Endodermal cell (in vitro differentiated cells): ENCODE measurements at regions not wholly inside any gene's neighbourhood (a gene's known extent, or its start where the extent isn't known, plus 50 kb on each side); places are given as distances from the start of the nearest gene placed in this dataset.
A peak's percentile ranks its signal among the peaks of the same experiment; 100 is the strongest.

Experiments
- DNase-seq: peaks from one replicate; pipeline ENCODE4 v3.0.0-alpha.2; 2017
- H3K27ac ChIP-seq: 2 replicates; pipeline ENCODE4 v1.5.1; 2013; ENCODE audit warnings: mild to moderate bottlenecking, low read depth, low read length, moderate library complexity
- H3K27me3 ChIP-seq: 2 replicates; pipeline ENCODE4 v1.6.1; 2013; ENCODE audit warnings: mild to moderate bottlenecking, low read length, moderate library complexity; ENCODE audit not compliant: insufficient read depth, control insufficient read depth, poor library complexity, severe bottlenecking
- H3K36me3 ChIP-seq: 2 replicates; pipeline ENCODE4 v1.7.0; 2013; ENCODE audit warnings: mild to moderate bottlenecking, low read length, moderate library complexity; ENCODE audit not compliant: control insufficient read depth, insufficient read depth
- H3K4me1 ChIP-seq: one replicate; pipeline ENCODE4 v1.7.0; 2013; ENCODE audit warnings: low read length; ENCODE audit not compliant: control insufficient read depth, insufficient read depth
- H3K4me3 ChIP-seq: 2 replicates; pipeline ENCODE4 v1.5.1; 2013; ENCODE audit warnings: mild to moderate bottlenecking, low read length, moderate library complexity
- H3K9ac ChIP-seq: 2 replicates; pipeline ENCODE4 v1.6.1; 2013; ENCODE audit warnings: mild to moderate bottlenecking, low read length, moderate library complexity; ENCODE audit not compliant: poor library complexity, severe bottlenecking; ENCODE audit errors: extremely low read depth
- H3K9me3 ChIP-seq: 2 replicates; pipeline ENCODE4 v1.6.1; 2013; ENCODE audit warnings: mild to moderate bottlenecking, low read length, moderate library complexity; ENCODE audit not compliant: control insufficient read depth
- H3K27ac Mint-ChIP-seq: 2 replicates; pipeline ENCODE4 v1.8.0; 2020; ENCODE audit warnings: mixed read lengths
- H3K27me3 Mint-ChIP-seq: 2 replicates; pipeline ENCODE4 v1.8.0; 2021; ENCODE audit warnings: mild to moderate bottlenecking, mixed read lengths; ENCODE audit not compliant: insufficient read depth
- H3K36me3 Mint-ChIP-seq: 2 replicates; pipeline ENCODE4 v1.8.0; 2020; ENCODE audit warnings: low read depth, mixed read lengths
- H3K4me1 Mint-ChIP-seq: 2 replicates; pipeline ENCODE4 v1.8.0; 2020; ENCODE audit warnings: mixed read lengths
- H3K4me3 Mint-ChIP-seq: 2 replicates; pipeline ENCODE4 v1.8.0; 2020; ENCODE audit warnings: mild to moderate bottlenecking, moderate library complexity, mixed read lengths
- H3K9me3 Mint-ChIP-seq: 2 replicates; pipeline ENCODE4 v1.8.0; 2020; ENCODE audit warnings: mild to moderate bottlenecking, mixed read lengths
- WGBS, 2 experiments: methylation state at CpG; one replicate each; pipeline versions ENCODE4 v1.1.5 to v1.1.7; 2013; ENCODE audit warnings: missing lambda C conversion rate in 2 of 2, mixed read lengths in 1 of 2; ENCODE audit not compliant: insufficient coverage in 1 of 2, insufficient read length in 1 of 2; 5-methylcytosine and 5-hydroxymethylcytosine counted together
- TF ChIP-seq, protein P1 (sequence below): fragments of 200-600 bp; sonication (generic); conservative IDR thresholded peaks from 2 replicates; pipeline ENCODE4 v1.5.0; 2021; ENCODE audit warnings: antibody characterized with exemption, mild to moderate bottlenecking

DNA sequence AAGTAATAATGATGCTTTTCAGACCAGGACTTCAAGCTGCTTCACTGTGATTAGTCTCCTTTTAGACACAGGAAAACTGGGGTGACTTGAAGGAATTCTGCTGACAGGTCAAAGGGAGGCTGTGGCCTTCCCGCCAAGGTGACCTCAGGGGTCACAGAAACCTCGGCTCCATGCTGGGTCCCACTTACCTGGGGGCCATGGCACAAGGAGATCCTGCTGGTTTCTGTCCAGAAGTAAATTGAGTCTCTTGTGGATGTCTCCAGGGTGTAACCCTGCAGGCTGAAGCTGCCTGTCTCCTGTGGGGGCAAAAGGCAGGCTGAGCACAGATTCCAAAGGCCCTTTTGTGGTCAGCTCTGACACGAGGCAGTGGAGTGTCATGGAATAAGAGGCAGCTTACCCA, 138.7 kb upstream of the MED13L start:
- DNase-seq = no peak
- no peak overlapping the region for H3K27ac Mint-ChIP-seq

GRCh38 chr12:116418551-116418950, 140.6 kb upstream of the MAP1LC3B2 start:
- H3K4me1 Mint-ChIP-seq = no peaks in the 10 kb centered on the region
- H3K36me3 Mint-ChIP-seq = peaks cover 3% of the 10 kb centered on the region
- no peaks in the 10 kb centered on the region for H3K27me3 Mint-ChIP-seq
- Histone ChIP-seq H3K9me3 (peaks cover 9% of the 10 kb centered on the region), H3K4me3 (no peak overlapping the region), H3K9ac (no peak overlapping the region), H3K4me1 (no peaks in the 10 kb centered on the region), H3K36me3 (no peaks in the 10 kb centered on the region), H3K27me3 (no peaks in the 10 kb centered on the region), H3K27ac (no peak overlapping the region)
- TF ChIP-seq, protein P1, sequence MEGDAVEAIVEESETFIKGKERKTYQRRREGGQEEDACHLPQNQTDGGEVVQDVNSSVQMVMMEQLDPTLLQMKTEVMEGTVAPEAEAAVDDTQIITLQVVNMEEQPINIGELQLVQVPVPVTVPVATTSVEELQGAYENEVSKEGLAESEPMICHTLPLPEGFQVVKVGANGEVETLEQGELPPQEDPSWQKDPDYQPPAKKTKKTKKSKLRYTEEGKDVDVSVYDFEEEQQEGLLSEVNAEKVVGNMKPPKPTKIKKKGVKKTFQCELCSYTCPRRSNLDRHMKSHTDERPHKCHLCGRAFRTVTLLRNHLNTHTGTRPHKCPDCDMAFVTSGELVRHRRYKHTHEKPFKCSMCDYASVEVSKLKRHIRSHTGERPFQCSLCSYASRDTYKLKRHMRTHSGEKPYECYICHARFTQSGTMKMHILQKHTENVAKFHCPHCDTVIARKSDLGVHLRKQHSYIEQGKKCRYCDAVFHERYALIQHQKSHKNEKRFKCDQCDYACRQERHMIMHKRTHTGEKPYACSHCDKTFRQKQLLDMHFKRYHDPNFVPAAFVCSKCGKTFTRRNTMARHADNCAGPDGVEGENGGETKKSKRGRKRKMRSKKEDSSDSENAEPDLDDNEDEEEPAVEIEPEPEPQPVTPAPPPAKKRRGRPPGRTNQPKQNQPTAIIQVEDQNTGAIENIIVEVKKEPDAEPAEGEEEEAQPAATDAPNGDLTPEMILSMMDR = no peak
- no peak overlapping the region for H3K4me3 Mint-ChIP-seq
- peaks cover 9% of the 10 kb centered on the region for H3K9me3 Mint-ChIP-seq
- no peak for DNase-seq
- peak overlapping the region; percentile 37 for H3K27ac Mint-ChIP-seq
- whole genome bisulfite sequencing, 2 experiments = 78 to 92% methylated on average over 5 to 9 of the region's 9 CpGs

More for the DNA sequence above, 138.7 kb upstream of the MED13L start:
- Histone ChIP-seq H3K27ac (peak overlapping the region; percentile 55), H3K36me3 (no peaks in the 10 kb centered on the region), H3K27me3 (no peaks in the 10 kb centered on the region), H3K9ac (no peak overlapping the region), H3K4me3 (no peak overlapping the region), H3K9me3 (no peaks in the 10 kb centered on the region), H3K4me1 (no peaks in the 10 kb centered on the region)
- 40 to 63% methylated on average over 3 of the region's 3 CpGs for WGBS, 2 experiments
- Mint-ChIP-seq H3K36me3 (no peaks in the 10 kb centered on the region), H3K27me3 (no peaks in the 10 kb centered on the region), H3K4me1 (no peaks in the 10 kb centered on the region), H3K9me3 (no peaks in the 10 kb centered on the region), H3K4me3 (no peak overlapping the region)
- TF ChIP-seq, protein P1 = no peak

- Histone ChIP-seq H3K4me3 (no peak overlapping the region), H3K36me3 (no peaks in the 10 kb centered on the region), H3K9ac (no peak overlapping the region), H3K4me1 (no peaks in the 10 kb centered on the region), H3K27me3 (no peaks in the 10 kb centered on the region), H3K9me3 (peaks cover 9% of the 10 kb centered on the region), H3K27ac (no peak overlapping the region)
- Mint-ChIP-seq H3K27ac (no peak overlapping the region), H3K4me3 (no peak overlapping the region), H3K4me1 (no peaks in the 10 kb centered on the region), H3K9me3 (peaks cover 9% of the 10 kb centered on the region), H3K27me3 (no peaks in the 10 kb centered on the region), H3K36me3 (peaks cover 3% of the 10 kb centered on the region)
- DNase-seq = no peak
- TF ChIP-seq, protein P1 = no peak
- WGBS, 2 experiments = 83 to 87% methylated on average over 7 to 8 of the region's 8 CpGs
Observed at GRCh38 chr12:116420227-116420880, 138.8 kb upstream of the MAP1LC3B2 start.
